Spleen (tissue), 7 donors: ENCODE measurements at regions not wholly inside any gene's neighbourhood (a gene's known extent, or its start where the extent isn't known, plus 50 kb on each side); places are given as distances from the start of the nearest gene placed in this dataset.

Source experiments
- POLR2A ChIP-seq, 3 donors: fragments of 450-650 bp; IDR thresholded peaks; one replicate each; pipeline ENCODE4 v1.5.1; 2017; ENCODE audit warnings: antibody characterized with exemption in 3 of 3, mild to moderate bottlenecking in 1 of 3
- POLR2AphosphoS5 ChIP-seq, 3 donors: sonication (generic); formaldehyde crosslinking; IDR thresholded peaks; one replicate each; pipeline ENCODE4 v1.5.1; 2017; ENCODE audit warnings: antibody characterized with exemption in 3 of 3
- TF ChIP-seq, protein P1 (sequence below), 11 experiments: fragments of 200-600 bp in 7 of 11; fragments of 450-650 bp in 4 of 11; sonication (generic) in 4 of 11; IDR thresholded peaks in 8 of 11; conservative IDR thresholded peaks in 3 of 11; 1 replicate in 7 of 11; 2 replicates in 4 of 11; pipeline versions ENCODE4 v1.4.0 to v1.8.0; 2016 to 2021; ENCODE audit warnings: antibody characterized with exemption in 11 of 11, inconsistent platforms in 4 of 11, mild to moderate bottlenecking in 1 of 11
- donor health status: DM: no; HTN: no; CAD: no; lungs with moderate emphysema.
- donor health status: DM: no; HTN: no; CAD: no.
- donor health status: DM: no; HTN: no; CAD: no.

DNA sequence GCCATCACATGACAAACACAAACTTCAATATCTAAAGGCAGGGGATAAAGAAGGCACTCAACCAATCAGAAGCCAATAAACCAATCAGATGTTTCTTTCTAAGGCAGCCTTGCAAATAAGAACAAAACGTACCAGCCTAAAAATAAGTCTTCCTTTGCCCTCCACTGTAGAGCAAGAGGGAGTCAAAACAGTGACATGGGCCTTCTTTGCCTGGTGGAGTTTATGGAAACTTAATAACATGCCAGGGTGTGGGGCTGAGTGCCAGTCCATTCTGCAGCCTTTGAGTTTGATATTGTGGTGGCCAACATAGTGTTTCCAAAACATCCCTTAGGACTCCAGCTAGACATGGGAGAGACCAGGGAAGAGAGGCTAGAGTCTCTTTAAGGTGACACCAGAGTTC is 126.1 kb upstream of the NECTIN1 start:
- TF ChIP-seq, protein P1, sequence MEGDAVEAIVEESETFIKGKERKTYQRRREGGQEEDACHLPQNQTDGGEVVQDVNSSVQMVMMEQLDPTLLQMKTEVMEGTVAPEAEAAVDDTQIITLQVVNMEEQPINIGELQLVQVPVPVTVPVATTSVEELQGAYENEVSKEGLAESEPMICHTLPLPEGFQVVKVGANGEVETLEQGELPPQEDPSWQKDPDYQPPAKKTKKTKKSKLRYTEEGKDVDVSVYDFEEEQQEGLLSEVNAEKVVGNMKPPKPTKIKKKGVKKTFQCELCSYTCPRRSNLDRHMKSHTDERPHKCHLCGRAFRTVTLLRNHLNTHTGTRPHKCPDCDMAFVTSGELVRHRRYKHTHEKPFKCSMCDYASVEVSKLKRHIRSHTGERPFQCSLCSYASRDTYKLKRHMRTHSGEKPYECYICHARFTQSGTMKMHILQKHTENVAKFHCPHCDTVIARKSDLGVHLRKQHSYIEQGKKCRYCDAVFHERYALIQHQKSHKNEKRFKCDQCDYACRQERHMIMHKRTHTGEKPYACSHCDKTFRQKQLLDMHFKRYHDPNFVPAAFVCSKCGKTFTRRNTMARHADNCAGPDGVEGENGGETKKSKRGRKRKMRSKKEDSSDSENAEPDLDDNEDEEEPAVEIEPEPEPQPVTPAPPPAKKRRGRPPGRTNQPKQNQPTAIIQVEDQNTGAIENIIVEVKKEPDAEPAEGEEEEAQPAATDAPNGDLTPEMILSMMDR (IDR thresholded peaks at IDR 0.05 in 8 of 11, conservative IDR thresholded peaks at IDR 0.05 in 3 of 11) = no peak
- TF ChIP-seq POLR2A (IDR thresholded peaks at IDR 0.05) (no peak), POLR2AphosphoS5 (IDR thresholded peaks at IDR 0.05) (no peak)
